B cell (primary cell): ENCODE measurements at regions not wholly inside any gene's neighbourhood (a gene's known extent, or its start where the extent isn't known, plus 50 kb on each side); places are given as distances from the start of the nearest gene placed in this dataset.

ENCODE experiments used
- ATAC-seq: fragments of 200-7000 bp; cut with Tn5 transposase; one replicate; pipeline ENCODE4 v1.10.0; 2021; ENCODE audit warnings: low read depth, mild to moderate bottlenecking, moderate number of reproducible peaks, moderate library complexity
- CTCF ChIA-PET: fragments of 350-600 bp; sonication (Branson Sonifier 250); formaldehyde crosslinking; loops from one replicate; lab custom pipeline; 2021; ENCODE audit warnings: antibody characterized with exemption, inconsistent platforms; lab: Charles Lee
- POLR2A ChIA-PET: fragments of 350-600 bp; sonication (Branson Sonifier 250); formaldehyde crosslinking; loops from one replicate; lab custom pipeline; 2021; ENCODE audit warnings: antibody characterized with exemption; lab: Charles Lee
- DNase-seq: peaks from one replicate; pipeline ENCODE4 v3.0.0; 2013
- H2AFZ ChIP-seq: 2 replicates; pipeline ENCODE4 v1.6.1; 2012; ENCODE audit warnings: mild to moderate bottlenecking, low read depth, low read length; ENCODE audit not compliant: insufficient read depth, poor library complexity, severe bottlenecking
- H3K27ac ChIP-seq, 2 donors: 1 replicate in 1 of 2; 2 replicates in 1 of 2; pipeline ENCODE4 v1.5.1; 2012 to 2013; ENCODE audit warnings: low read length in 2 of 2, mild to moderate bottlenecking in 2 of 2, moderate library complexity in 1 of 2
- H3K27me3 ChIP-seq, 4 experiments: fragments of 200-600 bp in 1 of 4; sonication (generic) in 1 of 4; replicated peaks in 1 of 4; 1 replicate in 2 of 4; 2 replicates in 2 of 4; pipeline versions ENCODE4 v1.6.1 to v1.7.0; 2013 to 2016; ENCODE audit warnings: low read length in 3 of 4, mild to moderate bottlenecking in 2 of 4, mixed read lengths in 1 of 4, moderate library complexity in 1 of 4; ENCODE audit not compliant: insufficient read depth in 4 of 4, control insufficient read depth in 3 of 4; ENCODE audit errors: control extremely low read depth in 1 of 4
- H3K36me3 ChIP-seq, 2 experiments: replicated peaks in 1 of 2; 1 replicate in 1 of 2; 2 replicates in 1 of 2; pipeline versions ENCODE4 v1.6.1 to v1.7.1; 2013; ENCODE audit warnings: low read length in 1 of 2; ENCODE audit not compliant: insufficient read depth in 2 of 2, control insufficient read depth in 1 of 2; ENCODE audit errors: control extremely low read depth in 1 of 2, extremely low read depth in 1 of 2
- H3K4me1 ChIP-seq, 2 donors: fragments of 200-600 bp in 1 of 2; sonication (generic) in 1 of 2; 1 replicate in 1 of 2; 2 replicates in 1 of 2; pipeline versions ENCODE4 v1.5.1 to v1.6.1; 2013 to 2017; ENCODE audit warnings: low read length in 2 of 2; ENCODE audit not compliant: control insufficient read depth in 2 of 2, insufficient read depth in 2 of 2
- H3K4me2 ChIP-seq: replicated peaks from 2 replicates; pipeline ENCODE3; 2012; ENCODE audit warnings: mild to moderate bottlenecking, low read depth, low read length; ENCODE audit not compliant: poor library complexity, severe bottlenecking
- H3K4me3 ChIP-seq, 5 experiments: fragments of 200-600 bp in 1 of 5; sonication (generic) in 1 of 5; 1 replicate in 3 of 5; 2 replicates in 2 of 5; pipeline versions ENCODE4 v1.5.1 to v1.7.0; 2011 to 2016; ENCODE audit warnings: low read length in 4 of 5, mild to moderate bottlenecking in 4 of 5, low read depth in 2 of 5, control low read depth in 1 of 5, moderate library complexity in 1 of 5; ENCODE audit not compliant: insufficient read depth in 1 of 5; ENCODE audit errors: control extremely low read depth in 1 of 5, extremely low read depth in 1 of 5
- H3K79me2 ChIP-seq: fragments of 200-600 bp; sonication (generic); one replicate; pipeline ENCODE4 v1.6.0; 2016; ENCODE audit warnings: low read length; ENCODE audit not compliant: control insufficient read depth, insufficient read depth
- H3K9ac ChIP-seq: fragments of 200-600 bp; sonication (generic); 2 replicates; pipeline ENCODE4 v1.6.1; 2017; ENCODE audit warnings: mild to moderate bottlenecking, low read length, moderate library complexity
- H3K9me3 ChIP-seq, 3 donors: one replicate each; pipeline versions ENCODE4 v1.6.1 to v1.7.1; 2013; ENCODE audit warnings: low read length in 2 of 3; ENCODE audit not compliant: control insufficient read depth in 2 of 3, insufficient read depth in 1 of 3; ENCODE audit errors: control extremely low read depth in 1 of 3
- H4K20me1 ChIP-seq: 2 replicates; pipeline ENCODE4 v1.6.0; 2012; ENCODE audit warnings: mild to moderate bottlenecking, low read length; ENCODE audit not compliant: insufficient read depth, control insufficient read depth, poor library complexity, severe bottlenecking
- H3K27ac Mint-ChIP-seq: one replicate; pipeline ENCODE4 v1.8.0; 2021; ENCODE audit warnings: mixed read lengths
- H3K27me3 Mint-ChIP-seq: one replicate; pipeline ENCODE4 v1.8.0; 2021; ENCODE audit warnings: mixed read lengths
- H3K4me1 Mint-ChIP-seq: one replicate; pipeline ENCODE4 v1.8.0; 2021; ENCODE audit warnings: mixed read lengths
- H3K4me3 Mint-ChIP-seq: one replicate; pipeline ENCODE4 v1.8.0; 2021; ENCODE audit warnings: mixed read lengths
- H3K9me3 Mint-ChIP-seq: one replicate; pipeline ENCODE4 v1.8.0; 2022; ENCODE audit warnings: mixed read lengths; ENCODE audit not compliant: insufficient read depth
- CTCF ChIP-seq: fragments of 200-600 bp; IDR thresholded peaks from one replicate; pipeline ENCODE4 v1.8.0; 2022; ENCODE audit warnings: antibody characterized with exemption, mild to moderate bottlenecking
- EZH2 ChIP-seq: IDR thresholded peaks from 2 replicates; pipeline ENCODE4 v1.6.1; 2012; ENCODE audit warnings: borderline replicate concordance, low read depth, mild to moderate bottlenecking, moderate library complexity, low read length; ENCODE audit not compliant: insufficient read depth, poor library complexity, severe bottlenecking
- WGBS: methylation state at CpG from one replicate; pipeline ENCODE4 v1.1.5; 2013; ENCODE audit warnings: missing lambda C conversion rate; ENCODE audit not compliant: insufficient coverage; 5-methylcytosine and 5-hydroxymethylcytosine counted together
- intact Hi-C: fragments of 100-400 bp; cut with micrococcal nuclease; formaldehyde crosslinking; loops from one replicate; pipeline ENCODE4 v1.10.0; 2022

DNA sequence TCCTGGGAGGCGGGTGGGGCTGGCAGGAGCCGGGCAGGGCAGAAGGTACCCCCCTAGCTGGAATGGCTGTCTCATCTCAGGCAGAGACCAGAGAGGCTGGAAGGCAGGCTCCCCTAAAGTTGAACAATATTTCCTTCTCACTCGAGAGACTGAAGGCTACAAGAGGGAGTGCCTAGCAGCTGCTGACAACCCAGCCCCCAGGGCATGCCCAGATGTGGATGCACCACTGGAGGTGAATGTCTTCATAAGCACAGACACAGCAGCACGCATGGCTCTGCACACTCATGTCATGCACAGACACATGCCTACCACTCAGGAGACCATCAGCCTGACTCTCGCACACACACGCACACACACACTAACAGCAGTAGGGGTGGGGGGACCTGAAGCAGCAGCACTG, 179.0 kb downstream of the CCT6B start:
- peaks cover 0 to 20% (median 0%) of the 10 kb centered on the region in 3 donors for H3K9me3 ChIP-seq
- no peak for TF ChIP-seq EZH2
- TF ChIP-seq CTCF = no peak
- no peak overlapping the region for H2AFZ ChIP-seq
- H3K27ac ChIP-seq = no peak overlapping the region
- H3K9ac ChIP-seq = no peak overlapping the region
- intact Hi-C loops = no loop called here
- ATAC-seq (no peak), DNase-seq (no peak)
- no peak overlapping the region for H3K4me3 ChIP-seq
- ChIA-PET POLR2A (no interaction called here), CTCF (no interaction called here)
- no peaks in the 10 kb centered on the region for H3K27me3 ChIP-seq
- H4K20me1 ChIP-seq = no peaks in the 10 kb centered on the region
- H3K4me2 ChIP-seq = no peak overlapping the region
- WGBS = 89% methylated on average over 6 of the region's 6 CpGs
- Mint-ChIP-seq H3K4me3 (no peak overlapping the region), H3K9me3 (no peaks in the 10 kb centered on the region), H3K27me3 (peaks cover 5% of the 10 kb centered on the region), H3K4me1 (no peaks in the 10 kb centered on the region), H3K27ac (no peak overlapping the region)
- H3K4me1 ChIP-seq = no peaks in the 10 kb centered on the region
- no peaks in the 10 kb centered on the region for H3K36me3 ChIP-seq
- no peaks in the 10 kb centered on the region for H3K79me2 ChIP-seq

DNA sequence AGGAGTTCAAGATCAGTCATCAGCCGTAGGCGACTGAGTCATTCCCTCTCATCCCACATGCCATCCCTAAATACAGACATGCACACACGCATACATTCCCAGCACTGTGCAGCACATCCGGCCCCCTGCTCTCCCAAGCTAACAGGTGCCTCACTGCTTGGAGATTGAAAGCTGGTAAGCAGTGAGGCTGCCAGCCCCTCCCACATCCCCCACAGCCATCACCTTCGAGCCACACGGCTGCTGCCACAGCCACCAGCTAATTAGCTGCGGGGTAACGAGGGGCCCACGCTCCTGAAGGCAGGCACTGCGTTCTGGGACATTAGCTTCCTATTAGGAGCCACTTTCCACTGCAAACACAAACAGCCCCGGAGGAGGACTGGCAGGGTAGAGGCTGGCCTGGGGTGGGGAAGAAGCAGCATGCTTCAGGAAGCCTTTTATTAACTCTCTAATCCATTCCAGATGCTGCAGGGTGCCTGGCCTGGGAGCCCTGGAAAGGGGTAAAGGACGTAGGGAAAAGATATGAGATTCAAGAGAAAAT, 179.6 kb downstream of the CCT6B start:
- Histone ChIP-seq H3K9ac (no peak overlapping the region), H3K27ac (no peak overlapping the region), H3K27me3 (no peaks in the 10 kb centered on the region), H3K79me2 (no peaks in the 10 kb centered on the region), H3K9me3 (peaks cover 0 to 20% (median 0%) of the 10 kb centered on the region in 3 donors), H3K36me3 (no peaks in the 10 kb centered on the region), H3K4me3 (no peak overlapping the region), H3K4me1 (no peaks in the 10 kb centered on the region), H2AFZ (no peak overlapping the region), H4K20me1 (no peaks in the 10 kb centered on the region), H3K4me2 (no peak overlapping the region)
- Mint-ChIP-seq H3K27ac (no peak overlapping the region), H3K4me3 (no peak overlapping the region), H3K9me3 (no peaks in the 10 kb centered on the region), H3K4me1 (no peaks in the 10 kb centered on the region), H3K27me3 (peaks cover 9% of the 10 kb centered on the region)
- intact Hi-C loops = no loop called here
- ATAC-seq = no peak
- TF ChIP-seq EZH2 (no peak), CTCF (no peak)
- ChIA-PET POLR2A (no interaction called here), CTCF (no interaction called here)
- WGBS = 68% methylated on average over 8 of the region's 12 CpGs
- no peak for DNase-seq
